ENCODE measurements at regions not wholly inside any gene's neighbourhood (a gene's known extent, or its start where the extent isn't known, plus 50 kb on each side); places are given as distances from the start of the nearest gene placed in this dataset.

GRCh38 chr5:91282210-91282609, 100.9 kb downstream of the ARRDC3 start:
- Histone ChIP-seq H3K9ac (ENCODE audit: low read length) (no peak overlapping the region), H3K4me1 (ENCODE audit: control insufficient read depth, insufficient read depth, low read length) (peaks cover 28% of the 10 kb centered on the region), H3K27me3 (replicated peaks; ENCODE audit: control insufficient read depth, insufficient read depth, low read length) (no peaks in the 10 kb centered on the region), H3K4me3 (ENCODE audit: low read length) (no peak overlapping the region), H3K36me3 (ENCODE audit: control insufficient read depth, insufficient read depth, low read length, severe bottlenecking) (no peaks in the 10 kb centered on the region), H3K9me3 (ENCODE audit: control insufficient read depth, low read length) (no peaks in the 10 kb centered on the region)
- DNase-seq (ENCODE audit: low read depth), result no peak

- peak overlapping the region; percentile 80 for H3K4me3 ChIP-seq (ENCODE audit: low read length)
- no peaks in the 10 kb centered on the region for H3K36me3 ChIP-seq (ENCODE audit: control insufficient read depth, insufficient read depth, low read length, severe bottlenecking)
- peak; percentile 80 for DNase-seq (ENCODE audit: low read depth)
- H3K9ac ChIP-seq (ENCODE audit: low read length), result peak overlapping the region; percentile 88
- no peaks in the 10 kb centered on the region for H3K27me3 ChIP-seq (replicated peaks; ENCODE audit: control insufficient read depth, insufficient read depth, low read length)
- no peaks in the 10 kb centered on the region for H3K9me3 ChIP-seq (ENCODE audit: control insufficient read depth, low read length)
- H3K4me1 ChIP-seq (ENCODE audit: control insufficient read depth, insufficient read depth, low read length), result peaks cover 28% of the 10 kb centered on the region
Measured at GRCh38 chr5:91281401-91281800, 101.7 kb downstream of the ARRDC3 start.

DNA sequence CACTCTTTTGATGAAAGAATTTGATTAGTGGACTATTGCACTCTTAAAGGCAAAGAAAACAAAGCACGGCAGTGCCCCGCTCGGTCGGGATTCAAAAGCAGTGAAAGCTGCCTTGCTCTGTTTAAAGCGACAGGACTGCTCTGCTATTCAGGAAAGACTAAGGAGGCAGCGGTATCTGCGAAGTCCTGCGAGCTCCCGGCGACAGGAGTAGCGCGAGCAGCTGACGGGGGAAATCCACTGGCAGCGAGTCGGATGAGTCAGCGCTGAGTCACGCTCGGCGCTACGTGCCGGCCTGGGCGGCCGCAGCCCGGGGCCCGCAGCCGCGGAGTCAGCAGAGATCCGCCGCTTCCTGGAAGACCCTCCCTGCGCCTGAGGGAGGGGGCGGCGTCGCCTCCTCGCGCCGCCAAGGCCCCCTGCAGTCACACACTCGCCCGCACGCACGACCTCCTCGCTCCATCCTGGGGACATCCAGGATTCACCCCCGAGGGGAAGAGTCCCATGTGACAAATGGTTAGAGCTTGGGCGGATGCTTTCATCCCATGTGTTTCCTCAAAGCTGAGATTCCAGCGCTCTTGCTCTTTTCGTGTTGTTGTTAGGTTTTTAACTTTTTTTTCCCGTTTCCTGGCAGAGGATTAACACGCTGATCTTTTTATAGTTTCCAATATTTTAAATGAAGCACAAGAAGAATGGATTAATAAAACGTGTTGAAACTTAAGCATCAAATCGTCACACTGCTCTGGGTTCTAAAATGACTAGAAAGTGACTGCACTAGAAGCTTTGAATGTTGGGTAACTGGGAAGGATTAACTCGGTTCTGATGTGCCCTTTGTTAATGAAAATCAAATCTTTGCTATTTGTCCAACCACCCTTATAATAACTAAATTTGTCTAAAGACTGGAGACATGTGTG, 102.5 kb downstream of the ARRDC3 start:
- Histone ChIP-seq H3K4me3 (ENCODE audit: low read length) (peak overlapping the region; percentile 80), H3K27me3 (replicated peaks; ENCODE audit: control insufficient read depth, insufficient read depth, low read length) (no peaks in the 10 kb centered on the region), H3K9me3 (ENCODE audit: control insufficient read depth, low read length) (no peaks in the 10 kb centered on the region), H3K36me3 (ENCODE audit: control insufficient read depth, insufficient read depth, low read length, severe bottlenecking) (no peaks in the 10 kb centered on the region), H3K4me1 (ENCODE audit: control insufficient read depth, insufficient read depth, low read length) (peaks cover 28% of the 10 kb centered on the region), H3K9ac (ENCODE audit: low read length) (peak overlapping the region; percentile 88)
- peak; percentile 97 for DNase-seq (ENCODE audit: low read depth)

- H3K36me3 ChIP-seq (ENCODE audit: control insufficient read depth, insufficient read depth, low read length, severe bottlenecking), result no peaks in the 10 kb centered on the region
- no peak overlapping the region for H3K9ac ChIP-seq (ENCODE audit: low read length)
- no peaks in the 10 kb centered on the region for H3K27me3 ChIP-seq (replicated peaks; ENCODE audit: control insufficient read depth, insufficient read depth, low read length)
Measured at GRCh38 chr5:91277840-91278239, 105.3 kb downstream of the ARRDC3 start.

DNA sequence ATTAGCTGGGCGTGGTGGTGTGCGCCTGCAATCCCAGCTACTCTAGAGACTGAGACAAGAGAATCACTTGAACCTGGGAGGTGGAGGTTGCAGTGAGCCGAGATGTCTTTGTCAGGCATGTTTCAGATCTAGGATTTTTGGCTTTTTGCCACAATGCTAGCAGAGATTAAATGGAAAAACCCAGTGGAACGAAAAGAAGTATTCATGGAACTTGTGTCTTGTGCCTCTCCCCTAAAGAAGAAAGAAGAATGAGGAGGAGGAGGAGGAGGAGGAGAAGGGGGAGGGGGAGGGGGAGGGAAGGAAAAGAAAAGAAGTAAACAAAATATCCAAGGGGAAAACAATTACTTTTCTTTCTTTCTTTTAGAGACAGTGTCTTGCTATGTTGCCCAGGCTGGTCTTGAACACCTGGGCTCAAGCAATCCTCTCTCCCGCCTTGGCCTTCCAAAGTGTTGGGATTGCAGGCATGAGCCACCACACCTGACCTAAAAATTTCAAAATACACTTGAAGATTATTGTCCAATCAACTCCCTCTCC, 106.0 kb downstream of the ARRDC3 start:
- DNase-seq (ENCODE audit: low read depth), result peak; percentile 29
- H3K4me1 ChIP-seq (ENCODE audit: control insufficient read depth, insufficient read depth, low read length), result peaks cover 16% of the 10 kb centered on the region
- no peaks in the 10 kb centered on the region for H3K36me3 ChIP-seq (ENCODE audit: control insufficient read depth, insufficient read depth, low read length, severe bottlenecking)
- H3K4me3 ChIP-seq (ENCODE audit: low read length), result no peak overlapping the region
- H3K9ac ChIP-seq (ENCODE audit: low read length), result no peak overlapping the region
- no peaks in the 10 kb centered on the region for H3K9me3 ChIP-seq (ENCODE audit: control insufficient read depth, low read length)
- no peaks in the 10 kb centered on the region for H3K27me3 ChIP-seq (replicated peaks; ENCODE audit: control insufficient read depth, insufficient read depth, low read length)

More at GRCh38 chr5:91277840-91278239, 105.3 kb downstream of the ARRDC3 start:
- H3K4me3 ChIP-seq (ENCODE audit: low read length), result no peak overlapping the region
- peaks cover 16% of the 10 kb centered on the region for H3K4me1 ChIP-seq (ENCODE audit: control insufficient read depth, insufficient read depth, low read length)
- H3K9me3 ChIP-seq (ENCODE audit: control insufficient read depth, low read length), result no peaks in the 10 kb centered on the region
- DNase-seq (ENCODE audit: low read depth), result no peak

GRCh38 chr5:91272858-91273257, 110.3 kb downstream of the ARRDC3 start:
- Histone ChIP-seq H3K4me3 (ENCODE audit: low read length) (no peak overlapping the region), H3K9me3 (ENCODE audit: control insufficient read depth, low read length) (no peaks in the 10 kb centered on the region), H3K9ac (ENCODE audit: low read length) (no peak overlapping the region), H3K36me3 (ENCODE audit: control insufficient read depth, insufficient read depth, low read length, severe bottlenecking) (no peaks in the 10 kb centered on the region), H3K27me3 (replicated peaks; ENCODE audit: control insufficient read depth, insufficient read depth, low read length) (no peaks in the 10 kb centered on the region), H3K4me1 (ENCODE audit: control insufficient read depth, insufficient read depth, low read length) (no peaks in the 10 kb centered on the region)
- DNase-seq (ENCODE audit: low read depth), result no peak

DNA sequence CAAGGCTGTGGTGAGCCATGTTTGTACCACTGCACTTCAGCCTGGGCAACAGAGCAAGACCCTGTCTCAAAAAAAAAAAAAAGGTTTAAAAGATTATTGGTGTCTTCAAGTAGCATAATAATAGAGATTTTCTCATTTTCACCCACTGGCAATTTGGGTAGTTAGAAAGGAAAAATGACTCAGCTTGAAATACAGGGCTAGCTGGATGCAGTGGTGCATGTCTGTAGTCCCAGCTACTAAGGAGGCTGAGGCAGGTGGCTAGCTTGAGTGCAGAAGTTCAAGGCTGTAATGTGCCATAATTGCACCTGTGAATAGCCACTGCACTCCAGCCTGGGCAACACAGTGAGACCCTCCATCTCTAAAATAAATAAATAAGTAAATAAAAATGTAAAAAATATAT, 111.1 kb downstream of the ARRDC3 start:
- no peaks in the 10 kb centered on the region for H3K9me3 ChIP-seq (ENCODE audit: control insufficient read depth, low read length)
- no peaks in the 10 kb centered on the region for H3K27me3 ChIP-seq (replicated peaks; ENCODE audit: control insufficient read depth, insufficient read depth, low read length)
- no peak overlapping the region for H3K4me3 ChIP-seq (ENCODE audit: low read length)
- H3K4me1 ChIP-seq (ENCODE audit: control insufficient read depth, insufficient read depth, low read length), result no peaks in the 10 kb centered on the region
- no peak overlapping the region for H3K9ac ChIP-seq (ENCODE audit: low read length)
- no peaks in the 10 kb centered on the region for H3K36me3 ChIP-seq (ENCODE audit: control insufficient read depth, insufficient read depth, low read length, severe bottlenecking)
- no peak for DNase-seq (ENCODE audit: low read depth)

DNA sequence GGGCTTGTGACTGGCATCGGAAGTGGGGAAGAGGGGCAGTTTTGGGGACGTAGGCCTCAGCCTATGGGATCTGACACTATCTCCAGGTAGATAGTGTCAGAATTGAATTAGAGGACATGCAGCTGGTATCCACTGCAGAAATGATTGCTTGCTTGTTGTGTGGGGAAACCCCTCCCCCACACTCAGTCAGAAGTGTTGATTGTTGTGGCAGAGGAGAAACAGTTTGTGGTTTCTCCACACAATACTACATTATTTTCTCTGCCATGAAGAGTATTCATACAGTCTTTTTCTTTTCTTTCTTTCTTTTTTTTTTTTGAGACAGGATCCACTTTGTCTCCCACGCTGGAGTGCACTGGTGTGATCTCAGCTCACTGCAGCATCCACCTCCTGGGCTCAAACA, 113.9 kb downstream of the ARRDC3 start:
- peaks cover 7% of the 10 kb centered on the region for H3K4me1 ChIP-seq (ENCODE audit: control insufficient read depth, insufficient read depth, low read length)
- H3K4me3 ChIP-seq (ENCODE audit: low read length), result no peak overlapping the region
- no peaks in the 10 kb centered on the region for H3K36me3 ChIP-seq (ENCODE audit: control insufficient read depth, insufficient read depth, low read length, severe bottlenecking)
- H3K27me3 ChIP-seq (replicated peaks; ENCODE audit: control insufficient read depth, insufficient read depth, low read length), result no peaks in the 10 kb centered on the region
- no peaks in the 10 kb centered on the region for H3K9me3 ChIP-seq (ENCODE audit: control insufficient read depth, low read length)
- DNase-seq (ENCODE audit: low read depth), result no peak
- no peak overlapping the region for H3K9ac ChIP-seq (ENCODE audit: low read length)

- no peak overlapping the region for H3K4me3 ChIP-seq (ENCODE audit: low read length)
- peaks cover 7% of the 10 kb centered on the region for H3K4me1 ChIP-seq (ENCODE audit: control insufficient read depth, insufficient read depth, low read length)
- H3K9me3 ChIP-seq (ENCODE audit: control insufficient read depth, low read length), result no peaks in the 10 kb centered on the region
- no peaks in the 10 kb centered on the region for H3K36me3 ChIP-seq (ENCODE audit: control insufficient read depth, insufficient read depth, low read length, severe bottlenecking)
- H3K9ac ChIP-seq (ENCODE audit: low read length), result no peak overlapping the region
- DNase-seq (ENCODE audit: low read depth), result peak; percentile 65
- H3K27me3 ChIP-seq (replicated peaks; ENCODE audit: control insufficient read depth, insufficient read depth, low read length), result no peaks in the 10 kb centered on the region
Measured at GRCh38 chr5:91266184-91266705, 116.9 kb downstream of the ARRDC3 start.

DNA sequence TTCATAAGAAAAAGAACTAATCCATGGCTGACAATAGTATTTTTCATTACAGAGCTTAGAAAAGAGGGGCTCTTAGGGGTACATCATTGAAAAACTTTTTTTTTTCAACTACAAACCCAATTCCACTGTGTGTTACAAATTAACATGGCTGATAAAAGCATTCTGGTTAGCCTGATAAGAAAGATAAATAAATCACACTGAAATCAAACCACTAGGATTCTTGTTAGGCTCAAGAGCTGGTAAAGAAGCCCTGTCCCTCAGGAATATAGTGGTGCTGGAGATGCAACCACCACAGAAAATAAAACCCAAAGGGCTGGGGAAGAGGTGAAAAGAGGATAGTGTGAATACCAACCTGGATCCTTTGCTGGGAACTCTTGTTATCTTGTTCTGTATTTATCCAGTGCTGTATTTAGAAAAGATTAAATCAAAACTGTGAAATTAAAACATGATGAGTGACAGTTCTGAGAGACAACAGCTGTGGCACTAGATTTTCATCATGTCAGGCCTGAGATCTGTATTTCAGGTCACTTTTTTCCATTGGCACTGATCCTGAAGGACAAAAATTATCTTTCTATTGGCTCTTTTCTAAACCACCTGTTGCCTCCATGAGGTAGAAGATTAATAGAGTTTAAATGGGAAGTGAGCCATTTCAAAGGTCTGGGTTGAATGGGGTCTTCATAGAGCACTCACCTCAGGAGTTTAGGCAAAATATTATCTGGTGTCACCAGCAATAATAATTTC, 118.6 kb downstream of the ARRDC3 start:
- Histone ChIP-seq H3K9ac (ENCODE audit: low read length) (no peak overlapping the region), H3K9me3 (ENCODE audit: control insufficient read depth, low read length) (no peaks in the 10 kb centered on the region), H3K27me3 (replicated peaks; ENCODE audit: control insufficient read depth, insufficient read depth, low read length) (no peaks in the 10 kb centered on the region), H3K36me3 (ENCODE audit: control insufficient read depth, insufficient read depth, low read length, severe bottlenecking) (no peaks in the 10 kb centered on the region), H3K4me1 (ENCODE audit: control insufficient read depth, insufficient read depth, low read length) (peaks cover 7% of the 10 kb centered on the region), H3K4me3 (ENCODE audit: low read length) (no peak overlapping the region)
- no peak for DNase-seq (ENCODE audit: low read depth)

DNA sequence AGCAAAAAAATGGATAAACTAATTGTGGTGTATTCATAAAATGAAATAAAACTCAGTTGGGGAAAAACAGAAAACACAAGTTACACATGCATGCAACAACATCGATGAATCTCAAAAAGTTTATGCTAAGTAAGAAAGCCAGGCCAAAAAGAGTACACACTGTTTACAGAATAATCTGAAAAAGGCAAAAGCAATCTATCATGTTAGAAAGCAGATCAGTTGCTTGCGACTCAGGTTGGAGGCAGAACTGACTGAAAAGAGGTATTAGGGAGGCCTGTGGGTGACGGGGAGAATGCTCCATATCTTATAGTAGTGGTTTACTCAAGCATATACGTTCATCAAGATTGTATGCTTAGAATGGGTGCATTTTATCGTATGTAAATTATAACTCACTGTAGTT, 119.2 kb downstream of the ARRDC3 start:
- H3K27me3 ChIP-seq (replicated peaks; ENCODE audit: control insufficient read depth, insufficient read depth, low read length), result no peaks in the 10 kb centered on the region
- H3K4me1 ChIP-seq (ENCODE audit: control insufficient read depth, insufficient read depth, low read length), result peaks cover 7% of the 10 kb centered on the region
- no peak overlapping the region for H3K9ac ChIP-seq (ENCODE audit: low read length)
- no peak overlapping the region for H3K4me3 ChIP-seq (ENCODE audit: low read length)
- no peaks in the 10 kb centered on the region for H3K36me3 ChIP-seq (ENCODE audit: control insufficient read depth, insufficient read depth, low read length, severe bottlenecking)
- no peak for DNase-seq (ENCODE audit: low read depth)
- H3K9me3 ChIP-seq (ENCODE audit: control insufficient read depth, low read length), result no peaks in the 10 kb centered on the region
